Sigmoid colon (tissue), 6 donors: ENCODE measurements at regions not wholly inside any gene's neighbourhood (a gene's known extent, or its start where the extent isn't known, plus 50 kb on each side); places are given as distances from the start of the nearest gene placed in this dataset.

Experiments
- DNase-seq: peaks from one replicate; pipeline ENCODE4 v3.0.0-alpha.2; 2019
- H3K27ac ChIP-seq, 4 donors: fragments of 200-600 bp; sonication (generic); one replicate each; pipeline ENCODE4 v1.5.1; 2016 to 2019; ENCODE audit warnings: mild to moderate bottlenecking in 1 of 4
- H3K27me3 ChIP-seq, 3 donors: fragments of 200-600 bp; sonication (generic); one replicate each; pipeline ENCODE4 v1.5.1; 2019; ENCODE audit warnings: mild to moderate bottlenecking in 1 of 3
- H3K36me3 ChIP-seq, 4 donors: fragments of 200-600 bp; sonication (generic); one replicate each; pipeline ENCODE4 v1.5.1; 2016 to 2019
- H3K4me1 ChIP-seq, 4 donors: fragments of 200-600 bp; sonication (generic); one replicate each; pipeline ENCODE4 v1.5.1; 2017 to 2019
- H3K4me3 ChIP-seq, 4 donors: fragments of 200-600 bp; sonication (generic); one replicate each; pipeline ENCODE4 v1.5.1; 2017 to 2019; ENCODE audit warnings: mild to moderate bottlenecking in 2 of 4, moderate library complexity in 1 of 4
- H3K9me3 ChIP-seq, 4 donors: fragments of 200-600 bp in 3 of 4; sonication (generic) in 3 of 4; one replicate each; pipeline versions ENCODE4 v1.5.1 to v1.6.1; 2013 to 2019
- EP300 ChIP-seq, 4 donors: sonication (generic); formaldehyde crosslinking; IDR thresholded peaks; one replicate each; pipeline ENCODE4 v1.6.1; 2017; ENCODE audit warnings: antibody characterized with exemption in 4 of 4
- POLR2A ChIP-seq, 2 donors: fragments of 450-650 bp; IDR thresholded peaks; one replicate each; pipeline ENCODE4 v1.6.1; 2016; ENCODE audit warnings: antibody characterized with exemption in 2 of 2, mild to moderate bottlenecking in 2 of 2, moderate library complexity in 2 of 2
- POLR2AphosphoS5 ChIP-seq, 4 donors: sonication (generic); formaldehyde crosslinking; IDR thresholded peaks; one replicate each; pipeline ENCODE4 v1.6.1; 2017; ENCODE audit warnings: antibody characterized with exemption in 4 of 4
- WGBS, 2 donors: extraction: QIAGEN DNeasy Blood & Tissue Kit; methylation state at CpG; one replicate each; pipeline ENCODE4 v1.1.7; 2013; 5-methylcytosine and 5-hydroxymethylcytosine counted together
- intact Hi-C: fragments of 100-400 bp; cut with DNase I; formaldehyde crosslinking; loops from one replicate; pipeline ENCODE4 v1.15.1; 2023
- TF ChIP-seq, protein P1 (sequence below), 4 experiments: fragments of 450-650 bp in 3 of 4; fragments of 200-600 bp in 1 of 4; IDR thresholded peaks; one replicate each; pipeline ENCODE4 v1.5.1; 2016 to 2019; ENCODE audit warnings: antibody characterized with exemption in 4 of 4, mild to moderate bottlenecking in 3 of 4, moderate library complexity in 2 of 4
- donor health status: healthy with polysubstance abuse.
- donor health status: healthy.

DNA sequence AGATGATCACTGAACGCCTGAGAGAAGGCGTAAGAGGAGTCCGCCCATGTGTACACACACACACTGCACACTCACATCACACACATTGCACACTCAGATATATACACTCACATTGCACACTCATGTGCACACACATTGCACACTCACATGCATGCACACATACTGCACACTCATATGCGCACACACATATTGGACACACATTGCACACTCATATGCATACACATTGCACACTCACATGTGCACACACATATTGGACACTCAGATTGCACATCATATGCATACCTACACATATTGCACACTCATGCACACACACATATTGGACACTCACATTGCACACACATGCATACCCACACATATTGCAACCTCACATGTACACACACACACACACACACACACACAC, 163.2 kb downstream of the WSCD1 start:
- no peaks in the 10 kb centered on the region for H3K9me3 ChIP-seq
- no peak overlapping the region for H3K27ac ChIP-seq
- H3K36me3 ChIP-seq: no peaks in the 10 kb centered on the region
- intact Hi-C loops: no loop called here
- H3K4me1 ChIP-seq: no peaks in the 10 kb centered on the region
- TF ChIP-seq EP300 (IDR thresholded peaks at IDR 0.05): no peak
- TF ChIP-seq, protein P1, sequence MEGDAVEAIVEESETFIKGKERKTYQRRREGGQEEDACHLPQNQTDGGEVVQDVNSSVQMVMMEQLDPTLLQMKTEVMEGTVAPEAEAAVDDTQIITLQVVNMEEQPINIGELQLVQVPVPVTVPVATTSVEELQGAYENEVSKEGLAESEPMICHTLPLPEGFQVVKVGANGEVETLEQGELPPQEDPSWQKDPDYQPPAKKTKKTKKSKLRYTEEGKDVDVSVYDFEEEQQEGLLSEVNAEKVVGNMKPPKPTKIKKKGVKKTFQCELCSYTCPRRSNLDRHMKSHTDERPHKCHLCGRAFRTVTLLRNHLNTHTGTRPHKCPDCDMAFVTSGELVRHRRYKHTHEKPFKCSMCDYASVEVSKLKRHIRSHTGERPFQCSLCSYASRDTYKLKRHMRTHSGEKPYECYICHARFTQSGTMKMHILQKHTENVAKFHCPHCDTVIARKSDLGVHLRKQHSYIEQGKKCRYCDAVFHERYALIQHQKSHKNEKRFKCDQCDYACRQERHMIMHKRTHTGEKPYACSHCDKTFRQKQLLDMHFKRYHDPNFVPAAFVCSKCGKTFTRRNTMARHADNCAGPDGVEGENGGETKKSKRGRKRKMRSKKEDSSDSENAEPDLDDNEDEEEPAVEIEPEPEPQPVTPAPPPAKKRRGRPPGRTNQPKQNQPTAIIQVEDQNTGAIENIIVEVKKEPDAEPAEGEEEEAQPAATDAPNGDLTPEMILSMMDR (IDR thresholded peaks at IDR 0.05): no peak
- TF ChIP-seq POLR2AphosphoS5 (IDR thresholded peaks at IDR 0.05): no peak
- TF ChIP-seq POLR2A (IDR thresholded peaks at IDR 0.05): no peak
- 71 to 76% methylated on average over 4 of the region's 4 CpGs for WGBS, 2 donors
- no peak overlapping the region for H3K4me3 ChIP-seq
- H3K27me3 ChIP-seq: no peaks in the 10 kb centered on the region
- DNase-seq: no peak

DNA sequence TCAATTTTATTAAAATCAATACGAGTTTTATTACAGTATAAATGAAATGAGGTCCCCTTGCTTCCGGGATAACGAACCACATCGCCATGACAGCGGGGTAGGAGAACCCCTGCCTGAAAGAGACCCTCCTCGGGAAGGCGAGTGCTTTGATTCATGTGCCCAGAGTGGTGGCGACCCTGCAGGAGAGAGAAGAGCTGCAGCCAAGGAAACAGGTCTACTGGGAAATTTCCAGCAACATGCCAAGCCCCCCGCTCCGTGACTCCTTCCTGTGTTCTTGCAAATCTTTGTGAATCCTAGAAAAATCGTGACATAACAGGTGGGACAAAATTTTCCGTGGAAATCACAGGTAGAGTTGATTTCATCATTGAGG, 162.5 kb downstream of the WSCD1 start:
- DNase-seq: no peak
- intact Hi-C loops: no loop called here
- Histone ChIP-seq H3K4me3 (no peak overlapping the region), H3K36me3 (no peaks in the 10 kb centered on the region), H3K4me1 (no peaks in the 10 kb centered on the region), H3K27me3 (no peaks in the 10 kb centered on the region), H3K9me3 (no peaks in the 10 kb centered on the region), H3K27ac (no peak overlapping the region)
- WGBS, 2 donors: 79 to 80% methylated on average over 12 of the region's 12 CpGs
- TF ChIP-seq, protein P1 (IDR thresholded peaks at IDR 0.05): no peak
- TF ChIP-seq POLR2AphosphoS5 (IDR thresholded peaks at IDR 0.05) (no peak), POLR2A (IDR thresholded peaks at IDR 0.05) (no peak), EP300 (IDR thresholded peaks at IDR 0.05) (no peak)

DNA sequence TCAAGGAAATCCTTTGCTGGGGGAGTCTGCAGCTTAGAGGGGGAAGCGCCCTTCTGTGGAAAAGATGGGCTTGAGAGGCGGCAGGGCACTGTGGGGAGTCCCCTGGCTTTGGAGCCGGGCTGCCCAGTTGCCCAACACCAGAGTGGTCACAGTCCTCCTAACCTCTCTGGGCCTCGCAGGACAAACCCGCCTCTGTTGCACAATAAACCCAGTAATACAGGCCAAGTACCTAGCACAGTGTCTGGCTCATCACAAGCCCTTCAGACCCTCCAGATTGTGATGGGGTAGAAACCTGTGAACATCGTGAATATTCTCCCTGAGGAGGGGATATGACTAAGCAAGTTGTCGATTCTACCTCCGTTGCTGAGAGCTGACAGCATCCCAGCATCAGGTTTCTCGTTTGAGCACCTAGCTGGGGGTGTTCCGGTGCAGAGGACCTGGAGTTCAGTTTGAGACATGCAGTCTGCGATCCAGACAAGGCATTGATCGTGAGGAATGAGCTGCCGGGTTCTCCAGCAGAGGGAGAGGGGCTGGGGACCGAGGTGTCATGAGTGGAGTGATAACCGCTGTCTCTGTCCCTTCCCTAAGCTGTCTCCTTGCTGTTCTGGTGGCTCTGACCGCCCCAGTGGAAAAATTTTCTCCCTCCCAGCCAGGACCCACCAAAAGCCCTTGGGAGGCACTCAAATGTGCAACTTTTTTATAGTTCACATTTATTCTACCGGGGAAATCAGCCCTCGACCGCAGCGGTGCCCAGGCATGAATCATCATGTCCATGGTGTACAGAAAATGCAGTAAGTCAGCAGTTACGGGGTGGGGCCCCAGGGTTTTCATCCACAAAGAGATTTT, 161.9 kb downstream of the WSCD1 start:
- H3K9me3 ChIP-seq: no peaks in the 10 kb centered on the region
- no peak for TF ChIP-seq EP300 (IDR thresholded peaks at IDR 0.05)
- TF ChIP-seq POLR2AphosphoS5 (IDR thresholded peaks at IDR 0.05): no peak
- TF ChIP-seq, protein P1 (IDR thresholded peaks at IDR 0.05): no peak
- no peak for TF ChIP-seq POLR2A (IDR thresholded peaks at IDR 0.05)
- WGBS, 2 donors: 67% methylated on average over 21 of the region's 21 CpGs
- no peak overlapping the region for H3K27ac ChIP-seq
- no peak for DNase-seq
- H3K36me3 ChIP-seq: no peaks in the 10 kb centered on the region
- no peak overlapping the region for H3K4me3 ChIP-seq
- no peaks in the 10 kb centered on the region for H3K27me3 ChIP-seq
- no peaks in the 10 kb centered on the region for H3K4me1 ChIP-seq
- intact Hi-C loops: no loop called here

DNA sequence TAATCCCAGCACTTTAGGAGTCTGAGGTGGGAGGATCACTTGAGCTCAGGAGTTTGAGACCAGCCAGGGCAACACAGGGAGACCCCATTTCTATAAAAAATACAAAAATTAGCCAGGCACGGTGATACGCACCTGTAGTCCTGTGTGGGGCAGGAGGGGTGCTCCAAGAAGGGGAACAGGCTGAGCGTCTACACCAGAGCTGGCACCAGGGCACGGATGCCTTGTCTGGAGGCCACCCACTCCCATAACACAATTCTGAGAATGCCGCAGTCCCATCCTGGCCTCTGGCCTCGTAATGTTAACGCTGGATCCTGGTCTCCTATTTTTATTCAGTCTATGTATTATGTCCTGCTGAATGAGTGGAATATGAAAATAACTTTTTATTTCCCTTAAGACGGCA, 161.3 kb downstream of the WSCD1 start:
- no peak for DNase-seq
- WGBS, 2 donors: 85 to 88% methylated on average over 8 of the region's 8 CpGs
- no peaks in the 10 kb centered on the region for H3K36me3 ChIP-seq
- H3K27me3 ChIP-seq: no peaks in the 10 kb centered on the region
- H3K4me1 ChIP-seq: no peaks in the 10 kb centered on the region
- intact Hi-C loops: no loop called here
- no peak overlapping the region for H3K27ac ChIP-seq
- no peak overlapping the region for H3K4me3 ChIP-seq
- H3K9me3 ChIP-seq: no peaks in the 10 kb centered on the region
- TF ChIP-seq, protein P1 (IDR thresholded peaks at IDR 0.05): no peak
- TF ChIP-seq POLR2A (IDR thresholded peaks at IDR 0.05): no peak
- no peak for TF ChIP-seq EP300 (IDR thresholded peaks at IDR 0.05)
- no peak for TF ChIP-seq POLR2AphosphoS5 (IDR thresholded peaks at IDR 0.05)

DNA sequence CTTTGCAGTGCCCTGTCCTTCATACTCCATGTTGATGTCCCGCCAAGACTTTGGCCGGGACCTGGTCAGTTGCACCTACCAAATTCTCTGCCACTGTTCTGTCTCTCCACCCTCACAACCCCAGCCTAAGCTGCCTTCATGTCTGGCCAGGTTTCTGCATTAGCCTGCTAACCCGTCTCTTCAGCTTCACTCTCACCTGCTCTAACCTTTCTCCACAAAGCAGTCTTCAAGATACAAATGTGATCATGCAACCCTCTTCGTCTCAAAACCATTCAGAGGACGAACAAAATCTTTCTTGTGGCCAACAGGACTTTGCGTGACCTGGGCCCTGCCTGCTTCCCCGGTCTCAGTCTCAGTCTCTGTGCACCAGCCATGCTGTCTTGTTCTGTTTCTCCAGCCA, 148.2 kb downstream of the WSCD1 start:
- TF ChIP-seq, protein P1 (IDR thresholded peaks at IDR 0.05): no peak
- TF ChIP-seq EP300 (IDR thresholded peaks at IDR 0.05) (no peak), POLR2AphosphoS5 (IDR thresholded peaks at IDR 0.05) (no peak), POLR2A (IDR thresholded peaks at IDR 0.05) (no peak)
- Histone ChIP-seq H3K27me3 (no peaks in the 10 kb centered on the region), H3K4me1 (no peaks in the 10 kb centered on the region), H3K36me3 (no peaks in the 10 kb centered on the region), H3K9me3 (no peaks in the 10 kb centered on the region), H3K4me3 (no peak overlapping the region), H3K27ac (no peak overlapping the region)
- intact Hi-C loops: no loop called here
- DNase-seq: no peak
- WGBS, 2 donors: 87 to 90% methylated on average over 7 of the region's 7 CpGs
